Pancreas (tissue), 10 donors: ENCODE measurements at regions not wholly inside any gene's neighbourhood (a gene's known extent, or its start where the extent isn't known, plus 50 kb on each side); places are given as distances from the start of the nearest gene placed in this dataset.

ENCODE experiments used
- ATAC-seq, 4 donors: fragments of 200-7000 bp; cut with Tn5 transposase; one replicate each; pipeline versions ENCODE4 v1.8.0 to v1.9.1; 2020; ENCODE audit warnings: mild to moderate bottlenecking in 4 of 4, moderate library complexity in 4 of 4
- DNase-seq, 6 donors: peaks; one replicate each; pipeline ENCODE4 v3.0.0-alpha.2; 2020
- FAIRE-seq: peaks from 2 replicates; lab custom pipeline; 2012; peaks lifted over from hg19 to GRCh38; lab: Jason Lieb, UNC
- H3K27ac ChIP-seq, 4 donors: fragments of 200-600 bp; sonication (generic); 1 replicate in 3 of 4; 2 replicates in 1 of 4; pipeline versions ENCODE4 v1.5.0 to v1.8.0; 2020
- H3K27me3 ChIP-seq, 4 donors: fragments of 200-600 bp; one replicate each; pipeline ENCODE4 v1.8.0; 2021
- H3K36me3 ChIP-seq, 3 donors: fragments of 200-600 bp; sonication (generic) in 1 of 3; one replicate each; pipeline versions ENCODE4 v1.5.0 to v1.8.0; 2020 to 2021
- H3K4me1 ChIP-seq, 3 donors: fragments of 200-600 bp; one replicate each; pipeline ENCODE4 v1.8.0; 2021
- H3K4me3 ChIP-seq, 4 donors: fragments of 200-600 bp; sonication (generic) in 2 of 4; one replicate each; pipeline versions ENCODE4 v1.5.0 to v1.8.0; 2020 to 2021
- H3K9me3 ChIP-seq, 4 donors: fragments of 200-600 bp; one replicate each; pipeline ENCODE4 v1.8.0; 2021
- WGBS, 2 donors: extraction: QIAGEN DNeasy Blood & Tissue Kit; methylation state at CpG; one replicate each; pipeline ENCODE4 v1.1.7; 2013; 5-methylcytosine and 5-hydroxymethylcytosine counted together
- intact Hi-C, 3 donors: fragments of 100-400 bp; cut with DNase I; formaldehyde crosslinking; loops; one replicate each; pipeline versions ENCODE4 v1.11.1 to v1.14.2; 2022
- TF ChIP-seq, protein P1 (sequence below), 4 donors: fragments of 200-600 bp; sonication (generic) in 3 of 4; IDR thresholded peaks; one replicate each; pipeline versions ENCODE4 v1.5.0 to v1.8.0; 2021; ENCODE audit warnings: antibody characterized with exemption in 4 of 4
- donor health status: healthy with polysubstance abuse.
- donor health status: DM: no; HTN: no; CAD: no; lungs with moderate emphysema.
- donor health status: DM: no; HTN: no; CAD: no.
- donor health status: control.
- donor health status: control.
- donor health status: Bipolar disorder and iron deficiency.
- donor health status: DM: yes; HTN: yes; CAD: no.
- donor health status: DM: no; HTN: no; CAD: no.
- donor health status: DM: no; HTN: no; CAD: no.
- donor health status: DM: yes; HTN: yes; CAD: no.

DNA sequence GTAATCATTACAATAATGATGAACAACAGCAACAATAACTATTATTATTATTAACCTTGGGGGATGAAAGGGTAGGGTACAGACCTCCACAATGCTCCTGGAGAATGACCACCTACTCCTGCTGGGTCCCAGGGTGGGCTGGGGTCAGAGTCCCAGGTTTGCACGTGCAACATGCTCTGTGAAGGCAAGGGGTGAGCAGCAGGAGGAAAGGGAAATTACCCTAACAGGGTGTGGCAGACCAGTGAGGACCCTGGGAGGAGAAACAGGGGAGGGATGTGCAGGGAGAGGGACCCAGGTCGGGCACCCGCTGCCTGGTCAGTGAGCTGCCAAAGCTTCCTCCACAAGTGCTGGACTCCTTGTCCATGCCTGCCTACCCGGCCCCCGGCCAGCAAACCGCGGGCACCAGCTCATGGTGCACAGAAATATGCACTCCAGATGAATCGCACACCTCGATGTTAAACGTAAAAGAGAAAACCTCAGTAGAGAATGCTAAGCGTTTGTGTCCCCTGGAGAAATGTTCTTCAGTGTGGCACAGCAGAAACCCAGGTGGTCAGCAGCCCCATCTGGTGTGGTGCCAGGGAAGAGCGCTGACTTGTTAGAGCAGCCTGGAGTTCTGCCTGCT lies 767.1 kb downstream of the KCNJ18 start:
- H3K27ac ChIP-seq: no peak overlapping the region
- H3K9me3 ChIP-seq: no peaks in the 10 kb centered on the region
- H3K36me3 ChIP-seq: no peaks in the 10 kb centered on the region
- H3K4me3 ChIP-seq: no peak overlapping the region
- ATAC-seq (no peak), FAIRE-seq (no peak), DNase-seq (no peak)
- intact Hi-C loops: no loop called here
- TF ChIP-seq, protein P1, sequence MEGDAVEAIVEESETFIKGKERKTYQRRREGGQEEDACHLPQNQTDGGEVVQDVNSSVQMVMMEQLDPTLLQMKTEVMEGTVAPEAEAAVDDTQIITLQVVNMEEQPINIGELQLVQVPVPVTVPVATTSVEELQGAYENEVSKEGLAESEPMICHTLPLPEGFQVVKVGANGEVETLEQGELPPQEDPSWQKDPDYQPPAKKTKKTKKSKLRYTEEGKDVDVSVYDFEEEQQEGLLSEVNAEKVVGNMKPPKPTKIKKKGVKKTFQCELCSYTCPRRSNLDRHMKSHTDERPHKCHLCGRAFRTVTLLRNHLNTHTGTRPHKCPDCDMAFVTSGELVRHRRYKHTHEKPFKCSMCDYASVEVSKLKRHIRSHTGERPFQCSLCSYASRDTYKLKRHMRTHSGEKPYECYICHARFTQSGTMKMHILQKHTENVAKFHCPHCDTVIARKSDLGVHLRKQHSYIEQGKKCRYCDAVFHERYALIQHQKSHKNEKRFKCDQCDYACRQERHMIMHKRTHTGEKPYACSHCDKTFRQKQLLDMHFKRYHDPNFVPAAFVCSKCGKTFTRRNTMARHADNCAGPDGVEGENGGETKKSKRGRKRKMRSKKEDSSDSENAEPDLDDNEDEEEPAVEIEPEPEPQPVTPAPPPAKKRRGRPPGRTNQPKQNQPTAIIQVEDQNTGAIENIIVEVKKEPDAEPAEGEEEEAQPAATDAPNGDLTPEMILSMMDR (IDR thresholded peaks at IDR 0.05): no peak
- H3K4me1 ChIP-seq: no peaks in the 10 kb centered on the region
- WGBS, 2 donors: 61 to 75% methylated on average over 12 of the region's 12 CpGs
- no peaks in the 10 kb centered on the region for H3K27me3 ChIP-seq

DNA sequence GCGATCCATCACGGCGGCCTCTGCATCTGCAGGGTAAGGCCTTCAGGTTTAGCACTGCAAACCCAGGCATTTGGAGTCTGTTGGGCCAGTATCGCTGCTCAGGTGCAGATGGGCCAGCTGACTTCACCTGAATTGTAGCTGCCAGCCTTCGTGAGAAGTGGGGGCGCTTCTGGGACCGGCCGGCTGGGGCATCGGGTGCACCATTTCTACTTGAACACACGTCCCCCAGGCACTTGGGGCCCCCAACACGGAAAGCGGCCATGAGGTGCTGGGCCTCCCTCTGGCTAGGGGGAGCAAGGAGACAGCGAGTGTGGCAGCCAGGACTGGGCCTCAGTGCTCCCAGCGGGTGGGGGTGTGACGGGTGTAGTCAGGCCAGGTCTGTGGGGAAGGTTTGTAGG lies 767.6 kb downstream of the KCNJ18 start:
- Histone ChIP-seq H3K9me3 (no peaks in the 10 kb centered on the region), H3K27ac (no peak overlapping the region), H3K36me3 (no peaks in the 10 kb centered on the region), H3K4me1 (no peaks in the 10 kb centered on the region), H3K27me3 (no peaks in the 10 kb centered on the region), H3K4me3 (no peak overlapping the region)
- FAIRE-seq (no peak), DNase-seq (peak in 1 of 6 donors; percentile 64), ATAC-seq (no peak)
- intact Hi-C loops: no loop called here
- TF ChIP-seq, protein P1 (IDR thresholded peaks at IDR 0.05): no peak
- WGBS, 2 donors: 68 to 70% methylated on average over 15 of the region's 15 CpGs

DNA sequence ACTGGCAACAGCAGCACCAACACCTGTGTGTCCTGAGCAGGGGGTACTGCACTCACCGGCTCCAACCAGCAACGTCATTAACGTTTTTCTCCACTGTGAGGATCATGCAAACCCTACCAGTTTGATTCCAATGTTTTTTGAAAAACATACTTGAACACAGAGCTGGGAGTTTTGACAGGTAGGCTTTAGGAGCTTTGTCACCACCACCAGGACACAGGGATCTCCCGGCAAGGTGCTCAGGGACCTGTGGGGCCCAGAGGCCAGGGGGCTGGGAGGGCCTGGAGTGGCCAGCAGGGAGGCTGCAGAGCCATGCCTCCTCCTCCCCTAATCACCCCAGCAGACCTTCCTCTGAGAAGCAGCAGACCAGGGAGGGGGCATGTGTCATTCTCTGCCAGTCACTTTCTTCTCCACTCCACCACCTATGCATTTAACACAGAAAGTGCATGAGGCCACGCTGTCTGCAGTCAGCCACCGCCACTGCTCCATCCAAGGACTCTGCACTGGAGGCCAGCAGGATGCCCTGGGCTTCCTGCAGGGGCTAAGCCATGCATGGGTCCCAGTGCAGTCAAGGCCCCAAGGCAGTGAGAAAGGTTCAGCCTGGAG lies 768.2 kb downstream of the KCNJ18 start:
- WGBS, 2 donors: 52 to 53% methylated on average over 6 of the region's 6 CpGs
- H3K4me1 ChIP-seq: no peaks in the 10 kb centered on the region
- DNase-seq: no peak
- intact Hi-C loops: no loop called here
- H3K27ac ChIP-seq: no peak overlapping the region
- FAIRE-seq: no peak
- H3K4me3 ChIP-seq: no peak overlapping the region
- ATAC-seq: no peak
- H3K9me3 ChIP-seq: no peaks in the 10 kb centered on the region
- TF ChIP-seq, protein P1 (IDR thresholded peaks at IDR 0.05): no peak
- H3K36me3 ChIP-seq: no peaks in the 10 kb centered on the region
- H3K27me3 ChIP-seq: no peaks in the 10 kb centered on the region

DNA sequence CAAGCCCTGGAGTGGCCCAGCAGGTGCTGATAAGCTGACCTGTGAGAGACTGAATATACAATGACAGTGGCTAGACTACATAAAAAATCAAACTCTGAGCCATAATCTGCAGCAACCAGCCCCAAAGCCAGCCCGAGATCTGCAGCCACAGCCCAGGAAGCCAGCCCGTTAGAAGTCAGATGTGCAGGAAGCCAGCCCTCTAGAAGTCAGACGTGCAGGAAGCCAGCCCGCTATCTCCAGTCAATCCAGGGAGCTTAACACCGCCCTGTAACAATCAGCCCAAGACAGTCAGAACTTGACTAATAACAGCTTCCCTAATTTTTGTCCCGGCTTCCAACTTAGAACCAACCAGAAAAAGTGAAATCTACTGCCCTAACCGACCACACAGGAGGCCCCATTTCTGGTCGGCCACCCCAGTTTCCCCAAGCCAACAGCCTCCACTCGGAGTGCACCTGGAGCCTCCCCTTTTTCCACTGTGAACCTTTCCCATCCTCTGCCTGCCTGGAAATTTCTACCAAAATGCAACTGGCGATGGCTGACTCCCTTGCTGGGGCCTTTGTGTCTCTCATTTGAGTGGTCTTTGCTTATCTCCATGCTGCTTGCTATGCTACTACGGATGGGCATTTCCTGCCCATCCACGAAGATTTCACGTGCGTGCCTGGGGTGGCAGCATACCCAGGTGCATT lies 769.3 kb downstream of the KCNJ18 start:
- ATAC-seq: no peak
- 54 to 63% methylated on average over 14 of the region's 14 CpGs for WGBS, 2 donors
- TF ChIP-seq, protein P1 (IDR thresholded peaks at IDR 0.05): no peak
- Histone ChIP-seq H3K27ac (no peak overlapping the region), H3K9me3 (no peaks in the 10 kb centered on the region), H3K4me3 (no peak overlapping the region), H3K36me3 (no peaks in the 10 kb centered on the region), H3K4me1 (no peaks in the 10 kb centered on the region), H3K27me3 (no peaks in the 10 kb centered on the region)
- no peak for FAIRE-seq
- intact Hi-C loops: no loop called here
- no peak for DNase-seq

DNA sequence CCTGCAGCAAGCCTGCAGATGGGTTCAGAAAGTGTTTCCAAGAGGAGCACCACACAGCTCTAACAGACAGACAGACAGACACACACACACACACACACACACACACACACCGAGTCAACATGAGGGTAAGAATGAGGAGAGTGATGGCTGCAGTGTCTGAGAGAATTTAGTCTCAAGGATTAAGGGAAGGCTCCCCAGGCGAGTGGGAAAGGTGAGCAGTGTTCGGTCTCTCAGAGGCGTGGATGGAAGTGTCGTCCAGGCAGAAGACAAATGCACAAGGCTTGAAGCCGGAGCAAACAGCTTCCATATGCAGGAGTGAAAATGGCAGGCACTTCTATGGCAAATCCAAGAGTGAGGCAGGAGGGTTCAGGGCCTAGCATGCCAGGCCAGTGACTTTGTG lies 770.1 kb downstream of the KCNJ18 start:
- DNase-seq (no peak), FAIRE-seq (no peak), ATAC-seq (no peak)
- H3K36me3 ChIP-seq: no peaks in the 10 kb centered on the region
- no peak overlapping the region for H3K27ac ChIP-seq
- intact Hi-C loops: no loop called here
- TF ChIP-seq, protein P1 (IDR thresholded peaks at IDR 0.05): no peak
- WGBS, 2 donors: 51 to 66% methylated on average over 6 of the region's 6 CpGs
- no peaks in the 10 kb centered on the region for H3K9me3 ChIP-seq
- no peak overlapping the region for H3K4me3 ChIP-seq
- H3K27me3 ChIP-seq: no peaks in the 10 kb centered on the region
- H3K4me1 ChIP-seq: no peaks in the 10 kb centered on the region
